Stimulated activated CD8-positive, alpha-beta memory T cell treated with anti-CD3 and anti-CD28 coated beads, Interleukin-12 subunit alpha, Interleukin-12 subunit beta, amount 100 ng/mL, for 24 hours (primary cell): ENCODE measurements at regions not wholly inside any gene's neighbourhood (a gene's known extent, or its start where the extent isn't known, plus 50 kb on each side); places are given as distances from the start of the nearest gene placed in this dataset.

Experiments used
- DNase-seq: peaks from one replicate; pipeline ENCODE4 v3.0.0-alpha.2; 2020; ENCODE audit errors: extremely low read depth

DNA sequence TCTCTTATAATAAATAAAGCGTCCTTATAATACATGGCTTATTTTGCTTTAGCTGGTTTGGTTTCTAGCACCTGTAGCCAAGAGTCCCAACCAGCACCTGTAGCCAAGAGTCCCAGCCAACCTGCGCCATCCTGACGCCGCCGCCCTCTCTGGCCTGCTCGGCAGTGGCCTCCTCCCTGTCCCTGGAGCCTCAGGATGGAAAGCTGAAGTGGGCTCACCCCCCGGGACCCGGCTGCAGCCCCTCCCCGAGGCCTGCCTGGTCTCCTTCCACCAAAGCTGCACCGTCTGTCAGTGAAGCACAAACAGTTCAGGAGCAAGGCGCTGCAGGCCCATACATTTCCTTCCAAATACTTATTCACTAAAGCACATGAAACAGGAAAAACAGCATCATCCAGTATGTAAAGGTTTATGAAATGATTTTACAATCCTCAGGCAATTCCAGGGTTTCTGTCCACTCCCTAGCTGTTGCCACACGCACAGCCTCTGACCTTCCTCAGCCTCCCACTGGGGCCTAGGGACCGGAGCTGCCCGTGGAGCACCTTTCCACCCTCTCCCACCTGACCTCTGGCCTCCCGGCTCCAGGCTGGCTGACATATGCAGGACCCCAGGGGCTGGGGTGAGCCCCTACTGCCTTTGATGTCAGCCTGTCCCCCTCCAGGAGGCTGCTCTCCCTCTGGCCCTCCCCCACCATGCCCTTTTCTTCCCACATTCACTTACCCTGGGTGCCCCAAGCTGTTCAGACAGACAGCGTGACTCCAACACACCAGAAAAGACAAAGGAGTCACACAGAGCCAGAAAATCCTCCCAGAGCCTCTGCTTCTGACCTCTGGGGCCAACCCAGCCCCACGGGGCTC lies 149.6 kb upstream of the PPP2R2D start:
- DNase-seq: no peak

GRCh38 chr10:131751827-131752775 lies 148.7 kb upstream of the PPP2R2D start:
- no peak for DNase-seq

DNA sequence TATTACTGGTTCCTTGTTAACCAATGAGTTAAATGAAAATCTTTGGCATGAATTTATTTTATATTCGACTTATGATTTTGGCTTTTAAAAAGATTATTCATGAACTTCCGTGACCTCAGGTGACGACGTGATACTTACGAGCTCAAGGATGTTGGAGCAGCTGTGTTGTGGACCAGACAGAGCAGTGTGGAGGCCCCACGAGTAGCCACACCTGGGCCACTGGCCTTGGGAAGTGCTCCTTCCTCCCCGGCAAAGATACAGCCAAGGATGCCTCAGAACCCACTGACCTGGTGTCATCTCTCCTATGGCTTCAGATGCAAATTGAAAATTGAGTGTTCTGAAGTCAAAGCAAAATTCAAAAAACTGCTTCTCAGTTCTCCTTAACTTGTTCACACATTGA lies 147.5 kb upstream of the PPP2R2D start:
- no peak for DNase-seq

DNA sequence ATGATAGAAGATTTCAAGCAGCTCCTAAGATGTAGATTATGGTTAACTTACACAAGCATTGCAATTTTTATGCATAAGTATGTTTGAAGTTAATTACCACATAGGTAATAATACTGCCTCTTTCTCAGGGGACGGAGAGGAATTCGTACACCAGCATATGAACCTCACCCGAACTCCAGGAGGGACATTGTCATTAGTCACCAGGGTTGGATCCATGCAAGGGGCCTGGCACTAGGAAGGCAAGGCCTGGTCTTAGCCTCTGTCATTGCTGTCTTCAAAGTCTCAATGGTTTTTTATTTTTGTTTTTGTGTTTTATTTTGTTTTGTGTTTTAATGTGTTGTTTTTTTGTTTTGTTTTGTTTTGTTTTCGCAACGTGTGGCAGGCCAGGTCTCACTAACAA lies 145.6 kb upstream of the PPP2R2D start:
- no peak for DNase-seq

GRCh38 chr10:131757285-131758058 lies 143.3 kb upstream of the PPP2R2D start:
- DNase-seq: no peak

DNA sequence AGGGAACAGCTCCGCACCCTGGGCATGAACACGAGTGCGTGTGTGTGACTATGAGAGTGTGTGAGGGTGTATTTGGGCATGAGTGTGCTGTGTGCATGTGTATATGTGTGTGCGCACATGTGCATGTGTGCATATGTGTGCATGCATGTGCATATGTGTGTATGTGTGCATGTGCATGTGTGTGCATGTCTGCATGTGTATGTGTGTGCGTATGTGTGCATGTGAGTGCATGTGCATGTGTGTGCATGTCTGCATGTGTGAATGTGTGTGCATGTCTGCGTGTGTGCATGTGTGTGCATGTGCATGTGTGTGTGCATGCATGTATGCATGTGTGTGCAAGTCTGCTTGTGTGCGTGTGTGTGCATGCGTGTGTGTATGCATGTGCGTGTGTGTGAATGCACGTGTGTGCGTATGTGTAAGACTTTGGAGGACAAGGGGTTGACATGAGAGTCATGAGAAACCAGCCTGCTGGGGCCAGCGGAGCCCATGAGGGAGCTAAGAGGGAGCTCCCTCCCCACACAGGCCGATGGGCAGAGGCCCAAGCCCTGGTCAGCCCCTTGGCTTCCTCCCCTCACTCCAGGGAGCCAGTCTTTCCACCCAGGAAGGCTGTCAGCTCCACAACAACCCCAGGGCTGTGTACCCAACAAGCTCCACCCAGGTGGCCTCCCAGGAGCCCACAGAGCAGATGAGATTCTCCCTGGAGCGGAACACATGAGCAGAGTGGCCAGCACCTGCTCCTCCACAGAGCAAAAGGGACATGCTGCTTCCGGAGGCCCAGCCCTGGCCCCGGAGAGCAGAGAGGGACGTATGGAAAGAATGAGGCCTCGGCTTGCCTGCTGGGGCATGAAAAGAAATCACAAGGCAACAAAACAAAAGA lies 142.5 kb upstream of the PPP2R2D start:
- DNase-seq: no peak

DNA sequence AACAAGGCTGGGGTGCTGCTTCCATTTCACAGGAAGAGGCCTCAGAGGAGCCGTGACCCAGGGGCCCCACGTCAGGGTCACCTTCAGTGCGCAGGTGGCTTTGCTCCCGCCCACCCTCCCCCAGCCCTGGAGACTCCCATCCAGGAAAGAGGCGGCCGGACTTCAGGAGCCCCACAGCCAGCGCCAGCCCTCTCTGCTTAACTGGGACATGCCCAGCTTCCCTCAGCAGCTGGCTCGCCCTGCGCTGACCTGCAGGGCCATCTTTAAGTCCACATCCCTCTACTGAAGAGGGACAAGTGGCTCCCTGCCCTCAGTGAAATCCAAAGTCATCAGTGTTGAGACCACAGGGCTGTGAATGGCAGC lies 141.9 kb upstream of the PPP2R2D start:
- DNase-seq: no peak

DNA sequence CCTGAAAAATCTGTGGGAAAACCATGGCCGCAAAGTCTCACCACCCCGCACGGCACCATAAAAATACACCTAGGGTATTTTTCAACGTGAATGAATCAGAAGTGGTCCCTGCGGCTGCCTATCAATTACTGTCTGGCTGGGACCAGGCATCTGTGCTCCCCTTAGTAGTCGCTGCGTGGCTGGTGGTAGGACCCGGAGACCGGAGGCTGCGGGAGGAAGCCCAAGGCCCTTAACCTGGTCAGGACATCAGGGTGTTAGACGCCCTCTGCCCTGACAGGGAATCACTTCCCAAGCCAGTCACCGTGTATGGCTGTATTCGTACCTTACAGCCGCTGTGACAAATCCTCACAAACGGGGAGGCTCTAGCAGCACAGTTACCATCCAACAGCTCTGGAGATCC lies 141.5 kb upstream of the PPP2R2D start:
- no peak for DNase-seq

- DNase-seq: no peak
These were observed 140.2 kb upstream of the PPP2R2D start for GRCh38 chr10:131760416-131761166.

- no peak for DNase-seq
These were observed 137.8 kb upstream of the PPP2R2D start for GRCh38 chr10:131762789-131763696.

DNA sequence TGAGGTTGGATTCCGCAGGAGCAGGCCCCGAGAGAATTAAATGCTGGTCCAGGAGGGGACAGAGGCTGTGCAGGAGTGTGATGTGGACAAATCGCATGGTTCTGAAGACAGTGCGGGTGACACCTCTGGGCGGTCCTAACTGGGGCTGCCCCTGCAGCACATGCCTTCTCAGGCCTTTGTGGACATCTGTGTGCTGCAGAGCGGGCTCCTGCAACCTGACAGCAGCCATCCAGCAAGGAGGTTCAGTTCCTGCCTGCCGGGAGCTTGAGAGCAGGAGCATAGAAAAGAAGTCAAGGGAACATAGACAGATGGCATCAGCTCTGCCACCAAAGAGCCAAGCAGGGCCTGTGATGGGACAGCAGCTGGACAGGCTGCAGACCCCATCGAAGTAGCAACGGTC lies 135.9 kb upstream of the PPP2R2D start:
- DNase-seq: no peak

DNA sequence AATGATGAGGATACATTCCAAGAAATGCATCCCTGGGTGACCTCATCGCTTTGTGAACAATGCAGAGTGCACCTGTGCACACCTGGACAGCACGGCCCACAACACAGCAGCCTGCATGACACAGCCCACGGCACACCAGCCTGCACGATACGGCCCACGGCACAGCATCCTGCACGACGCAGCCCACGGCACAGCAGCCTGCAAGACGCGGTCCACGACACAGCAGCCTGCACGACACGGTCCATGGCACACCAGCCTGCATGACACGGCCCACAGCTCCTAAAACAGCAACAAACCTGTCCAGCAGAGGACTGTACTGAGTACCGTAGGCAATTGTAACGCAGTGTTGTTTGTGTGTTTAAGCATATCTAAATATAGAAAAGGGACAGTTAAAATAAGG lies 134.7 kb upstream of the PPP2R2D start:
- DNase-seq: no peak

DNA sequence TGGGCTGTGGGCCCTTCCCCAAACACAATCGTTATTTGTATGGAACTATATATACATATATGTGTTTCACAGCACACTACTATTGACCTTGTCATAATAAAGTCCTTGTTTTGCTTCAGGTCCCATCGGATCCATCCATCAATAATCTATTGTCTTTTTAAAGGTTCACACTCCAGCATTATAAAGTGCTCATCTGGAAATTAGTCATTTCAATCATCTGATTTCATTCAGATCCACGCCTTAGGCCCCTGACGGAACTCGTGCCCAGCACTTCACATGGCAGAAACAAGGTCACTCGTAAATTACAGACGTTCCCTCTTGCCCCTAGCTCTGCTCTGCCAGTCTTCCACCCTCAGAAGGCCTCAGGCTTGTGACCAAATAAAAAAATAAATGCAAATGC lies 133.1 kb upstream of the PPP2R2D start:
- DNase-seq: no peak

GRCh38 chr10:131769571-131770410 lies 131.0 kb upstream of the PPP2R2D start:
- no peak for DNase-seq

DNA sequence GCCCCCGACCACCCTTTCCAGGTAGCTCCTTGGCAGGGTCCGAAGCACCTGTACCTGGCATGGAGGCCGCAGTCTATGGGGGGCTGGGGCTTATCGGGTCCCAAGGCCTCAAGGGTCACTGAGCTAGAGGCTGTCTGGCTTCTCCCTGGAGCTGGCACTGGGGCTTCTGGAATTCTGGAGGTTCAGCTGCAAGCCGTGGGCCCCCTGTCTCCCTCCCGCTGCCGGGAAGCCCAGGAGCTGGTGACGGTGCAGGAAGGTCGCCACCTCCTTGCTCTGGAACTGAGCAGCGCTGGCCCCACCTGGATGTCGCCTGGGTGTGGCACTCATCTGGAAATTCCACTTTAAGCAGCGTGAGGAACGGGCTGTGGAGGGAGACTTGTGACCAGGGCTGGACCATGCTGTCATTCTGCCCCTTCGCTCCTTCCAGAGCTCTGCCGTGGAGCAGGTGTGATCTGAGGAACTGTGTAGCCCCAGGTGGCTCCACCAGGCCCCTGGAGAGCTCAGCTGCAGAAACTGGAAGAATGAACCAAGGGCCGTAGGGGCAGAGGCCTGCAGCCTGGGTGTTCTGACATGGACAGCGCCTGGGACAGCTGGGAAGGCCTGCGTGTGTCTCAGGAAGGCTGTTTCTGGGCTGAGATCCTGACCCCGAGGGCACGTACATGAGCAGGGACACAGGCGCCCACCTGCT lies 129.7 kb upstream of the PPP2R2D start:
- no peak for DNase-seq

GRCh38 chr10:131771634-131772358 lies 129.0 kb upstream of the PPP2R2D start:
- no peak for DNase-seq

DNA sequence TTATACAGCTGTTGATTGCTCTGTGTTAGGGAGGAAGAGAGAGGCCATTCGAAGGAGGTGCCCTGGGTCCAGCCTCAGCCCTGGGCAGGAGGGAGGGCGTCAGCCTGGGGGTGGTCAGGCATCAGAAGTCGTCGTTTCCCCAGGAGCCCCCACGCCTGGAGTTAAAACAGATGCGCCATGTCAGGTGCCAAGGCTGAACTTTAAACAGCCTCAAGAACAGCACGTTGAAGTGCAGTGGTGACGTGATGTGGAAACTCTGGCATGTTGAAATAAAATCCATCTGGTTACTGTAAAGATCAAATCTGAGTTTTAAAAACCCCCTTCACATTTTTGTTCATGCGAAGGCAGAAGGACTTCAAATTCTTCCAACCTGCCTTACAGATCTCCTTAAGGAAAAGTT lies 128.4 kb upstream of the PPP2R2D start:
- no peak for DNase-seq
